NCI-H2227 (cell line): ENCODE measurements at regions not wholly inside any gene's neighbourhood (a gene's known extent, or its start where the extent isn't known, plus 50 kb on each side); places are given as distances from the start of the nearest gene placed in this dataset.

ENCODE experiments used
- DNase-seq: peaks from one replicate; lab custom pipeline; 2025; ENCODE audit not compliant: unreplicated experiment; lab: John Stamatoyannopoulos, UW

DNA sequence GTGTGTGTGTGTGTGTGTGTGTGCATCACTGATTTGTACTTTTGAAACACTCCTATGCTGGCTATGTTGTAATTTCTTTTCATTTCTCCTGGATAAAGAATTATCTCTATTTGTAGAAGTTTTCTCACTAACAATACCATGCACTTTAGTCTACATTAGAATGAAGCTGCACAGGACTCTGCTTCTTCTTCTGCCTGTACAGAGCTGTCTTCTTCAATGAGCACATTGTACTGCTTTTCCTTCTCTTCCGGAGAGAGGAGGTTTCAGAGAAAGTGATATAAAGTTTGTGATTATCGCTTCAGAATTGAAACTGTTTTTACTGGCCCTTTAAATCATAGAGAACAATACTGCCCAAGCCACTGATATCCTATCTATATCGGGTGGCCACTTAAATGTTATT is 677.0 kb downstream of the NR2F1-AS1 start:
- DNase-seq = no peak

DNA sequence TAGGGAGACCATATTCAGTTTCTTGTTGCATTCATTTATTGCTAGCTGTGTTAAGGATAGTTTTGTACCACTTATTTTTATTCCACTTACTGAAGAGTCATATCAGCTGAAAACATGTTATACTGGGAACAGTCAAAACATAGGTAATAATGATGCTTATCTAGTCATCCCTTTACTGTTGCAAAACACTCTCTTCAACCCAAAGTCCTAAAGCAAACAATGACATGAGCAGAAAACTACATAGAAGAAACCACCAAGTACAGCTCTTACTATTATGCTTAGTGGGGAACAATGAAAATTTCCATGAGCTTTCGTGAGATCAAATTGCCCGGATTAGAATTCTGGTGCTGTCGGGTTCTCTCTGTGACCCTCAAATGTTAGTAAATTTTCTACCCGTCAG is 681.4 kb downstream of the NR2F1-AS1 start:
- DNase-seq = no peak

DNA sequence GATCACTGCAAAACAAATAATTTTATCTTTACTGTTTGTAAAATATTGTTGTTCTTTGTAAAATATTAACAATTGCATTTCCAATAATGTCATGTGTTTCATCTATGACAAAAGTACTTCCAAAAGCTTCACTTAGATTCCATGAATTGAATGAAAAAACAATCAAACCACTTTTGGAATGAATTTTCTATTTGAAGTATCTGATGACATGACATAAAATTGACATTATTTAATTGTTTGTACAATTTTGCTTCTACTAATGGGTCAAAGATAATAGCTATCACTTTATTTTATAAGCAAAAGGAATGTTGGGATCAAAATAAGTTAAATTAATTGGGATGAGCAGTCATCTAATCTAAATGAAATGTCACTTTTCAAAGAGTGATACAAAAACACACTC is 684.3 kb downstream of the NR2F1-AS1 start:
- no peak for DNase-seq

DNA sequence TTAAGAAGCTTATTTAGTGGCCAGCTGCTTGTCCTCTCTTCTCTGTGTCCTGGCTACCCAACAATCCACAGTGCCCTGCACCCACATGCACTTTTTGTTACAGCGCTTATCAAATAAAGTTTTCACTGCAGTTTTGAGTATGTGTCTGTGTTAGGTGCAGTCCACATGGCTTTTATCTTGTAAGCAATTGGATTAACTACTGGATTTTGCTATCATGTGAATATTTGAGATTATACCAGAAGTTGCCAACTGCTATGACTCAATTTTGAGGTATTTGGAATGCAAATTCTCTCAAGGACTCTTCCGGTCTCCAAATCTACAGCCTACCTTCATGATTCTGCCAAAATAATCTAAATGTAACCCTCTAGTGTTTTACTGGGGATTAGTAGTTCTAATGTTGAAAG is 690.2 kb downstream of the NR2F1-AS1 start:
- DNase-seq = no peak

DNA sequence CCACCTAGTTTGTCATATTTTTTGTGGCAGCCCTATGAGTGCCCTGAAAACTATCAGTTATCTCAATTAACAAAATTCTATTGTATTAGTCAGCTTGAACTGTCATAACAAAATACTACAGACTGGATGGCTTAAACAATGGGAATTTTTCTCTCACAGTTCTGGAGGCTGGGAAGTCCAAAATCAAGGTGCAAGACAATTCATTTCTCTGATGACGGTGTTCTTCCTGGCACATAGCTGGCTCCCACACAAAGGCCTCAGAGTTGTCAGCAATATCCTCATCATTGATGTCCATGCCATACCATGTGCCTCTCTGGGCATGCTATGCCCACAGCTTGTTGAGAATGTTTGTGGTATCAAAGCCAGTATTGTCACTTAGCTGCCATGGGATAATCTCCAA is 691.9 kb downstream of the NR2F1-AS1 start:
- DNase-seq = no peak

DNA sequence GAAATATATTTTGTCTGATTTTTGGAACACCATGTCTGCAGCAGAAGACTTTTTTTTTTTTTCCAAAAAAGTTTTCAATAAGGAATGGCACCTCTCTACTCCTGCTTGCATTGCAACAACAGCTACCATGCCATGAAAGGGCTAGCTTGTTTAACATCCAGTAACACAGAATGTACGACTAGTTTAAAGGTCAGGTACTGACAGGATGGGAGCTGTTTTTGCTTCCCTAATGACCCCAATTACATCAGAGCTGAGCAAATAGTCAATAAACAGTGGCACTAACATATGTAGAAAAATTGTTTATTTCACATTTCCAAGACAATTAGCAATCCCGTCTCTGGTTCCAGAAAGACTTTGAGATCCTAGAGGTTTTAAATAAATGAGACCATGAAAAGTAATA is 693.8 kb downstream of the NR2F1-AS1 start:
- no peak for DNase-seq

DNA sequence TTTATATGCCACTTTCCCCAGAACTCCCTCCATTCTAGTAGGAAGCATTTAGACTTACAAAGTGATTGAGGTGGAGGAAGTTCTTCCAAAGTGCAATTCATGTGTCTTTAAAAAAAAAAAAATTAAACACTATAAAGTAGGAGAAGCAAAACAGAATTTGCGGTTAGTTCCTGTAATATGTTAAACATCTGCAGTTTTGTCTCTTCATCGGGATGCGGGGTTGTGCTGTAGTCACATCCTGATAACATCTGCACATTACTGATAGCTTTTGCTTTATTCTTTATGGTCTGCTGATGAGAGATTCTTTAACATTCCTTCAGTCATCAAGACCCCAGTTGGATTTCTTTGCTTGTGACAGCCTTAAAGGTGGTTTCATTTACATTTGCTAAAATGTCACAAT is 694.3 kb downstream of the NR2F1-AS1 start:
- DNase-seq = no peak

DNA sequence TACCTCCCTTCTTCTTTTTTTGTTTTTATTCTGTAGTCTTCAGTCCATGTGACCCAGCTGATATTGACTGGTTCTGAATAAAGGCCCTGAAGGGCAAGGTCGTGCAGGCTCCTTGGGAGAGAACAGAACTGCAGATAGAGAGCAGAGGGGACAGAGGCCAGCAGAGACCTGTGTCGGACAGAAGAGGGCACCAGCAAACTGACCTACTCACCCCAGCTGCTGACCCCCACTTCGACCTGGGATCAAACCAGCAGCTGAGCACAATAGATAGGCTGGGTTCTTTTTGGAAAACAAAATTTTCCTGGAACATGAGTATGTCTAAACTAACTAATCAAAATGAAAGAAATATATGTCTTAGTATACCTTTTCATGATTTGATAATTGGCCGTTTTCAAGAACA is 695.1 kb downstream of the NR2F1-AS1 start:
- no peak for DNase-seq

DNA sequence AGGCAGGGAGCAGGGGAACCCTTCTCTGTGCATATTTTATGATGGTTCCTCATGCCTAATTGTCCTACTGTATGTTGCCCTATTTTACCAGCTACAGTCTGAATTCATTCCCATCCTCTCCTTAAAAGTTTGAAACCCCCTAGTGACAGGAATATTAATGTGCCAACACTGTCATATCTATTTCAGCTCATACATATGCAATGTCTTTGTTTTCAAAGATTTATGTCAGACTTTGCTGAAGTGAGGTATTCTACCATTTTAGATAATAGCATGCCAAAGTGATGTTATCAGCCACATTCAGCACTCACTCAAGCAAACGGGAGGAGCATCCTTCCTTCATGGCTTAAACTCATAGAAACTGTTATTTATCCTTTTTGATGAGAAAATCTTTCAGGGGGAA is 696.5 kb downstream of the NR2F1-AS1 start:
- DNase-seq = no peak

DNA sequence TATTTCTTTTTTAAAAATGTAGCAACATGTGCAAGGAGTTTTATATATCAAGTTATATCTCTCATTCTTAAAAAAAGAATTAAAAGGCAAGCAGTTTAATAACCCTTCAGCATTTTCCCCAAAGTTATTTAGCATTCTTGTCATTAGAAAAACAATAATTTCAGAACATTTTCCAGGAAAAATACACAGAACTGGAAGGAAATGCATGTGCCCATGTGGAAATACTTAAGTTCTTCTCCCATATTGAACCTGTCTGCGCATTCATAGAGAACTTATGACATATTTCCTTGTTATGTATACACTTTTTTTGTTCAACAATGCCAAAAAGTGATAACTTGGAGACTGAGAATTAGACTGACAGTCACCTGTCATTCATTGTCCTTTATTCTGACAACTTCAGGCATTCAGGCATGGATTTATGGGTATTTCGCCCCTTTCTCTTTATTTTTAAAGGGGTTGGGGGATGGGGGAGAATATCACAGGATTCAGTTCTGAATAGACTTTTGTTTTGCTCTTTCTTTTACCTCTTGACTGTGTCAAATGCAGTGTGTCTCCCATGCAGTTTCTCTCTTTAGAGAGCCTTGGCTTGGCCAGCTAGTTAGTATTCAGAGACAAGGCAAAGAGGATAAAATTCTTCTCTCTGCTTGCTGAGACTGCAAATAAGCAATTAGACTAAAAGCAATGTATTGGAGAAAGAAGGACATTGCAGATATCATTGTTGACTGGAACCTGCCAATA is 701.0 kb downstream of the NR2F1-AS1 start:
- no peak for DNase-seq

DNA sequence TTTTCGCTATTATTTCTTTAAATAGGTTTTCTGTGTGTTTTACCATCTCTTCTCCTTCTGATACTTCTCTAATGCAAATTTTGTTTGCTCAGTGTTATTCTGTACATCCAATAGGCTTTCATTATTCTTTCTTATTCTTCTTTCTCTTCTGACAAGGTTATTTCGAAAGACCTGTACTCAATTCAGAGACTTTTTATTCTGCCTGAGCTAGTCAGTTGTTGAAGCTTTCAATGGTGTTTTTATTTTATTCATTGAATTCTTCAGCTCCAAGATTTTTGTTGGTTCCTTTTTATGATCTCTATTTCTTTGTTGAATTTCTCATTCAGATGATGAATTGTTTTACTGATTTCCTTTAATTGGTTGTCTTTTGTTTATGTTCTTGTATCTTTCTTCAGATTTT is 706.2 kb downstream of the NR2F1-AS1 start:
- no peak for DNase-seq

DNA sequence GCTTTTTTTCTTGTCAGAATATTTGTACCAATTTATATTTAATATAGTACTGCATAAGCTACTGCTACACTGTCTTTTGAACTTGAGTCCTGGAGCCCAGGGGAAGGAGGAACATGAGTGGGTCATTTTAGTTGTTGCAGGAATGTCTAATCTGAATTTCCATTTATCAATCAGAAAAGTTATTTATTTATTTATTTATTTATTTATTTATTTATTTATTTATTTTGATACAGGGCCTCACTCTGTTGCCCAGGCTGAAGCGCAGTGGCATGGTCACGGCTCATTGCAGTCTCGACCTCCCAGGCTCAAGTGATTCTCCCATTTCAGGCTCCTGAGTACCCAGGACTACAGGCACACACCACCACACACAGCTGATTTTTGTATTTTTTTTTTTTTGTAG is 712.6 kb downstream of the NR2F1-AS1 start:
- DNase-seq = no peak

DNA sequence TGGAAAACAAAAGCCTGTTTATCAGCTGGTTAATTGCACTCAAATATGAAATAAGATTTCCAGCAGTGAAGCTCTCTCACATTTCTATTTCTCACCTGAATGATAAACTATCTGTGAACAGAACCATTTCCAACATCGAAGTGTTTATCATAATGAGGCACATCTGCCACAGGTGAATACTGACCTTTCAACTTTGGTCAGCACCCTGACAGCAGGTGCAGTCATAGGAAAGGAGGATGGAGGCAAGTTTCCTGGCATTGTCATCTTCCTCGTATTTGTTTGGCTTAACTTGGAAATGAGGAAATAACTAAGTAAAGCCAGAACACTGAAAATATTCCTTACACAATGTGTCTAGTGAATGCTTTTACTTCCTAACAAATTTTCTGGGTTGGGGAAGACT is 716.4 kb downstream of the NR2F1-AS1 start:
- no peak for DNase-seq

DNA sequence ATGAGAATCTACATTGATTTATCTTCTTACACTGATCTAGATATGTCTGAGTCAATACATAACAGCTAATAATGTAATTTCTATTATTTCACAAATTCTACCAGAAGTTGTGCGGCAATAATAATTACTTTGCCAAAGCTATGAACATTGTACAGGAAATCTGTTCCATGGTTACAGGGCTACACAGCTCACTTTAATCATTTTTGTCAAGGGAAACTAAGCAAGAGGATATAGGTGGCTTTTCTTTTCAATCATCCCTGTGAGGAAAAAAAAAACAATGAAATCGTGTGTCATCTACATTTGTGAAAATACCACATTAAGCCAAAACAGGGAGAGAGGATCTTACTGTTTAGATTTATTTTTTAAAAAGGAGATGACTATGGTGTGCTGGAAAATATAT is 717.4 kb downstream of the NR2F1-AS1 start:
- DNase-seq = no peak

DNA sequence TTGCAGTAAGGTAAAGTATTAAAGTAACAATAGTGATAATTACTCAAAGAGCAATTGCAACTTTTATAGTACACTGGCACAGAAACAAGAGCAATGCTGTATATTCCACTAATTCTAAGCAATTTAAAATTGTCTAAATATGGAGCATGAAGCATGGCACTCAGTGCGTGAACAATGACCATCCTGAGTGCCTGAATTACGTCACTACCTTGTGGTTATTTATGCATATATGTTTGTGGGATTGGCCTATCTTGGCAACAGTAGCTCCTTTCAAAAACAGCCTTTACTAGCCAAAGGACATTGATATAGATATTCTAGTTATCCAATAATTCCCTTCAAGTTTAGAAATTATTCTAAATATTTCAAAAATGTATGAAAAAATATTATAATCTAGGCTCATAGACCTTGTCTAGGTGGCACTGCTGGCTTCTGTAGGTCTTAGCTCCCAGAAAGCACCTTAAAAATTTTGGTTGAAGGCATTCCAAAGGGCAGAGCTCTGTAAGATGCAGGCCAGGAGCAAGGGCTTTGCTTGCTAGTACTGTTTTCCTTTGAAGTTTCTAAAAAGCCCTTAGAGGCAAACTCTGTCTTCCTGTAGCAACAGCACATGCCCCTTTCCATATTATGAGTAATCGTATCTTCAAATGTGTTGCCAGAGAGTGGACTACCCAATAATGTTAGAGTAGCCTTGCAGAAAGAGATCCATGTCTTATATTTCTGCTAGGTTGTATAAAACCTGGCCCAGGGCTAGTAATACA is 719.3 kb downstream of the NR2F1-AS1 start:
- DNase-seq = no peak

DNA sequence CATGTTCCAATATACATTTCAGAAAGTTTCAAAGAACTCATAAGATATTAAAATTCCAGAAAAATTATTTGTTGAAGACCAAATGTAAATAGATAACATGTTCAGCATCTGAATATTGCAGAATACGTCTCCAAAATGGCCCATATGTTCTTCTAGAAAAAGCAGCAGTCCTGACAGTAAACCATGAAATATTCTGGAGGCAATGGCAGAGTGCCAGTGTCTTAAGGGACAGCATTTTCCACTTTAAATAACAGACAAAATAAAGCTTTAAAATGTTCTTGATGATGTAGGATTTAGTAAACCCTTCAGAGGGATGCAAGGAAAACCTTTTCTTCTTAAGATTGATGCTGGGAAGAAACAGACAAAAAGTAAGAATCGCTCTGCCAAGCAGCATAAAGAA is 721.0 kb downstream of the NR2F1-AS1 start:
- DNase-seq = no peak

DNA sequence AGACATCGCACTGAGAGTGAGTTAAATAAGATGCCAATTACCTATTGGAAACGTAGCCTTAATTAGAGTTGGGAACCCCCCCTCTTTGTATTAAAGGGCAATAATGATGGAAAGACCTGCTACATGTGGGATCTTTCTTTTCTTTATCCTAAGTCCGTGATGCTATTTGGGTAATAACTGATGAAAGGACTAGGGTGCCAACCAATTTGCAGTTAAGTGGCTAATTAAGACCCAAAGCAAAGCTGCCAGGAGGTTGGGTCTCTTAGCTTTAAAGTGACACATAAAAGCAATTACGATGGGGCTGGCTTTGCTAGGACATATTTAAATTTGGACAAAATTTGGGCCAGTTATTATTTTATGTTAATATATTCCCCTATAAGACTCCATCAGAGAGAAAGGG is 728.8 kb downstream of the NR2F1-AS1 start:
- DNase-seq = no peak

DNA sequence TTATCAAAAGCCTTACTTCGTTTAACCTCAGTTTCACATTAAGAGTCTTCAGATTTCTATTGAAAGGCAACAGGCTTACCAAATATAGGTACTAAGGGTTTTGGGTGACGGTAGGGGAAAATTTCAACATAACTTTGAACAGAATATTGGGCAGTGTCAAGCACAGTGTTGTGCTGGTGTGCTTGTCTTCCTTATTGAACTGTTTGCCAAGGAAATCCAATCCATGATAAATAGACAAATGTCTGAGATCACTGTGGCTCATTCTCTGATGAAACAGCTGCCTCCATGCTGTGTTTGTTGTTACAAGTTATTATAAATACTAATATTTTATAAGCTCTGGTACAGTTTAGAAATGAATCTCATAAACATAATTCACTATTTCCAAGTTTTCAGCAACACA is 730.1 kb downstream of the NR2F1-AS1 start:
- DNase-seq = no peak

DNA sequence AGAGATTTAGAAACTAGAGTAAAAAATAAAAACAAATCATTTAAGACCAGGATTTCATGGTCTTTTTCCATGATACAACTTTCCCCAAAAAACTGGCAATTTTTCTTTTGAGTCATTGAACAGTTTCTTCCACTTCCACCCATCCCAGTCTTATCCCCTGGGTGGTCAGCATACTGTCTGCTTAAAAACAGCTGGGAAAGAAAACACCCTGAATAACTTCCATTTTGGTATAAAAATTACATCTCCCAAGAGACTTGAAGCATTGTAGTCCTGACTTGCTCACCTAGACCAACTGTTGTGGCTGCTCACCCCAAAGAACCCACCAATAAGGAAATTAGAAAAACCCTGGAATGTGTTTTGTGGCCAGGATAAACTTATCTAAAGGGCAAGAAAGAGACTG is 731.3 kb downstream of the NR2F1-AS1 start:
- no peak for DNase-seq

DNA sequence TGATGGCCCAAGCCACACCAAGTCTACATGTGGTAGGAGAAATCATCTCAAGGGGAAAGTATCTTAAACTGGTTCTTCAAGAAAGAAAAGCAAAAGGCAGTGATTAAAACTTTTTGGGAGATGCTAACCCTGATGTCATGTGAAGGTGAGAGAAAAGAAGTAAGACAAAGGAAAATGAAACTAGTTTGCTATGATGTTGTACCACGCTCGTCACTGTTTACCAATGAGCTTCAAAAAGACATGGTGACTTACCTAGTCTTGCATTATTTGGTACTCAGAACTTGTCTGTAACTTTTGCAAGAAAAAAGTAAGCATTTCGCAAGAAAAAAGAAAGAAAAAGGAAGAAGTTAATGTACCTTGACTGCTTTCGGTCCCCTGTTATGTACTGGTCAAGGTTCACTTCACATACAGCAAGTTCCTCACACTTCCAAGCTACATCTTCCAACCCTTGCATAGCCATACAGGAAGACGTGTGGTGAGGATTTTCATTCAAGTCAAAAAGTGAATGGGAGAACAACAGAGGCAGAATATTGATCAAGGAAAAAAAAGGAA is 739.3 kb downstream of the NR2F1-AS1 start:
- DNase-seq = no peak

DNA sequence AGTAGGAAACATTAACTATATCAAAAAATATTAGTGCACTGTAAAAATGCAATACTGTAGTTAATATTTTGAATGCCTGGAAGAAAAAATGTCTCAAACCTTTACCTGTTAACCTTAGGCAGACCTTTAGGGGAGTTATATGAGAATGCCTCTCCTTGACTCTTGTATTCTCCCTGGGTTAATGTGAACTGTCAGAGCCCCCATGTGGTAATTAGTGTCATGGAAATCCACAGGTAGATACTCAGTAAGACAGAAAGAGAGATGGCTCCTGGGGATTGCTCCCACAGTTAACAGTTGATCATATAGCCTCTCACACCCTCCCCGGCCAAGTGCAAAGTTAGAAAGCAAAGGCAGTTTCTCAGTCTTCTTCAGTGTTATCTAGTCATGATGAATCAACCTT is 742.8 kb downstream of the NR2F1-AS1 start:
- no peak for DNase-seq
